HG03139 (cell line): ENCODE measurements at regions not wholly inside any gene's neighbourhood (a gene's known extent, or its start where the extent isn't known, plus 50 kb on each side); places are given as distances from the start of the nearest gene placed in this dataset.
A peak's percentile ranks its signal among the peaks of the same experiment; 100 is the strongest.

Experiments
- ATAC-seq: cut with Tn5 transposase; IDR thresholded peaks from one replicate; pipeline ENCODE4 v1.9.1; 2021; ENCODE audit not compliant: unreplicated experiment

DNA sequence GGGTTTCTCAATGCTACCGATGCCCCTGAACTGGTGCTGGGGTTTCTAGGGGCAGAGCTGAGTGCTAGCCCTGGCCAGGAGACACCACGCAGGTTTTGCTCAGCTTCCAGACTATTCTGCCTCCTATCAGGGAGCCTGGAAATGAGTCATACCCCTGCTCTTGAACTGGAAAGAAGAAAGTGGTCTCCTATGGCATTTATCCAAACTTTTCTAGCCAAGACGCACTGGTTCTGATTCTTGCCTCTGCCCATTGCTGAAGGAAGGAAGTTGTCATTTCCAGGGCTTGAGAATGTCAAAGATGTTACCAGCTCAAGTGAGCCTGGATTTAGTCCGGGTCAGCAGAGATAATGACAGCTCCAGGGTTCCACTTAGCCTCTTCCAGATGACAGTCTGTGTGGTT, 561.9 kb downstream of the CDK5RAP2 start:
- ATAC-seq, result no peak

DNA sequence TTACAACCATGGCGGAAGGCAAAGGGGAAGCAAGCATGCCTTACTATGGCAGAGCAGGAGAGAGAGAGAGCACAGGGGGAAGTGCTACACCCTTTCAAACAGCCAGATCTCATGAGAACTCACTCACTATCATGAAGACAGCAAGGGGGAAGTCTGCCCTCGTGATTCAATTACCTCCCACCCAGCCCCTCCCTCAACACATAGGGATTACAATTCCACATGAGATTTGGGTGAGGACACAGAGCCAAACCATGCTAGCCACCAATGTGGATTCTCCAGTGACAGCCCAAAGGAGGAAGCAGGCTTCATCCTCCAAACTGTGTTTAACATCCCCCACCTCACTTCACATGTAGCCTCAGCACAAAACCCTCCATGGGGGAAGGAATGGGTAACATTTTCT, 563.7 kb downstream of the CDK5RAP2 start:
- ATAC-seq, result no peak

DNA sequence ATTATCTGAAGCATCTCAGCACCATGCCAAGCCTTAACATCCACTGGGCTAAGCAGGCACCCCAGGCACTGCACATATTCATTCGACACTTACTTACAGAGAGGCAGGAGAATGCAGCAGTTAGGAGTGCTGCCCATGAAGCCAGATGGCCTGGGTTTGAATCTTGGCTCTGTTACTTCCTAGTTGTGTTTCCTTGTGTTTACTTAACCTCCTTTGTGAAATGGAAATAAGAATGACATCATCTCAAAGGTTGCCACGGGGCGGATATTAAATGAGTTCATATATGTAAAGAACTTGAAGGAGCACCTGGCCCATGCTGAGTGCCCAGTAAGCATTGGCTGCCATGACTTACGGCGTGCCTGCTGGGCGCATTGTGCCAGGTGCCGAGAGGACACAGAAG, 565.2 kb downstream of the CDK5RAP2 start:
- ATAC-seq, result no peak

DNA sequence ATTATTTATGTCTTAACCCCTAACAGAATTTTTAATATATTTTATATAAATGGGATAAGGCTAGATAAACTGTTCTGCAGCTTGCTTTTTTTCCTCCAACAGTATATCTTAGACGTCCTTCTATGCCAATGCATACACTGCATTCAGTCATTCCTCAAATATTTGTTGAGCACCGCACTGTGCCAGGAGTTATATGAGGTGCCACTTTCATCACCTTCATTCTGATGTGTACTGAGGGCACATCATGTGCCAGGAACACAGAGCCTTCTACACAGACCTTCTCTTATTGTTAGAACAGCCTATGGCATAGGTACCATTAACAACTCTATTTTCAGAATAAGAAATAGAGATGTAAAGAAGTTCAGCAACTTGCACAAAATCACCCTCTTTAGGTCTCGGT, 570.1 kb downstream of the CDK5RAP2 start:
- no peak for ATAC-seq

DNA sequence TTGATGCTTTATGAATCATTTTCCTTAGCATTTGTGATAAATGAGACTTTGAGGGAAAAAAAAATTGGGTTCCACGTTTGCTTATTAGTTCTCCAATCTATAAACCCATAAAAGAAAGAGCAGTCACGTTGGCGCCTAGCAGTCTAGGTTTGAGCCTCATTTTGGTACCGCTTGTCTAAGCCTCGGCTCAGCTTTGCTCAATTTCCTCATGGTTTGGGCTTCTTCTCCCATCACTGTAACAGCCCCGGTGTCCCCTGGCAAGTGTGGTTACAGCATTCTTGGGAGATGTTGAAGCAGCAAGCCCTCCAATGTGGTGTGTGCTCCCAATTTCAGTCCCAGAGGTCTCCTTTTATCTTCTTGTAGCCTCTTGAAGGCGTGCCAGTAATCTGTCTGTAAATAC, 578.4 kb downstream of the CDK5RAP2 start:
- ATAC-seq, result no peak

DNA sequence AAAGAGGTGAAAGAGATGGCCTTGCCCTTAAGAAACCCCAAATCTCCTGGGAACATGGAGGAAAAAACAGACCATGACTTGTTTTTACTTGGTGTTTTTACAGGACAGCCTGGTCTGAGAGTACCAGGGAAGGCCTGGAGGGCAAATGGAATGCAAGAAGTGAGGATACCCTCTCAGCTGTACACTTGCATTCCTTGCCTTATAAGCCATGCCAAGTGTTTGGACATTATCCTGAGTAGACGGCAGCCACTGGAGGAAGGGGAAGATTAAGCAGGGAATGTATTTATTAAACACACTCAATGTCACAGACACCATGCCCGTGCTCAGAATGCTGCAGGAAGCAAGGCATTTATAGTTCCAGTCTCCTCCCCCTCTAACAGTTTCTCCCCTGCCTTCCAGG, 581.4 kb downstream of the CDK5RAP2 start:
- ATAC-seq, result no peak

DNA sequence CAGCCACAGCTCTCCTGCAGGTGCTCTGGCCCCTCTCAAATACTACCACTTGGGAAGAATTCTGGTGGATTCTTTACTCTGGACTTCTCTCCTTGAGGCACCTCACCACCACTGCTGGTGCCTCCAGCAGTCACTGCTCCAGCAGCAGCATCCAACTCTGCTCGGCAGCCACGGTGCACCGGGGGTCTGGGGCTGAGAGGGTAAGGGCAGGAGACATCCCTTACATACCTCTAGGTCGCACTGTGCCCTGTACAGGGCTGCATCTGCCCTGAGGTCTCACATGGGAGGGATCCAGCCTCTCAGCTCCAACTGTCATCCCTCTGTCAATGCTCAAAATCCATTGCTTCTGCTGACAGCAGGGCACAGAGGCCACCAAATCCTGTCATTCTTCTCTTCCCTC, 588.2 kb downstream of the CDK5RAP2 start:
- no peak for ATAC-seq

DNA sequence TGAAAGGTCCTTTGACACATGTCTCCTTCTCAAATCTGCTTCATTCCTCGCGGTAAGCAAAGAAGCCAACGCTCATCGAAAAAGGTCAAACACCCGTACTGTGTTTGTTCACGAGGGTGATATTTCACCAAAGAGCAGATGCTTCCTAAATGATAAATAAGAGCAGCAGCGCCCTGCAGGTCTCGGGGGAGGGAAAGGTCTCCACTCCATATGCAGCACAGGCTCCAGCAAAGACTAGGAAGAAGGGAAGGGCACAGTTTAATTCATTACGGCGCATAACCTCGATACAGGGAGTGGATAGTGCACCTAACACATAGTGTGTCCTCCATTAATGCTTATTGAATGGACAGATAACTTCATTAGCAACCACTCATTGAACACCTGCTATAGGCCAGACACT, 593.3 kb downstream of the CDK5RAP2 start:
- ATAC-seq, result no peak

DNA sequence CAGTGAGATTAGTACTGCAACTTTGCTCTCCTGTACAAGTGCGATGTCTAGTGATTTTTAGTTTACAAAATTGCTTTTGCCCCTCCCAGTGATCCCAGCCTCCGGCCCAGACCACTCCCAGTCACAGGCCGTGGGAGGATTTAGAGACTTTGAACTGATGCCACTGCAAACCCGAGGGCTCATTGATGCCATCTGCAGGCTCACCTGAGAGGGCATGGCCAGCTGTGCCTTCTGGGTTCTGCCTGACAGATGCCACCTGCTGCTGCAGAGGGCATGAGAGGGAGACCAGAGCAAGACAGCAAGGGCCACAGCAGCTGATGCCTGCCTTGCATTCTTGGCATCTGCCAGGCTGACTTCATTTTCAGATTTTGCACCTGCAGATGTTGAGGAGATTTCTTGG, 593.8 kb downstream of the CDK5RAP2 start:
- no peak for ATAC-seq

DNA sequence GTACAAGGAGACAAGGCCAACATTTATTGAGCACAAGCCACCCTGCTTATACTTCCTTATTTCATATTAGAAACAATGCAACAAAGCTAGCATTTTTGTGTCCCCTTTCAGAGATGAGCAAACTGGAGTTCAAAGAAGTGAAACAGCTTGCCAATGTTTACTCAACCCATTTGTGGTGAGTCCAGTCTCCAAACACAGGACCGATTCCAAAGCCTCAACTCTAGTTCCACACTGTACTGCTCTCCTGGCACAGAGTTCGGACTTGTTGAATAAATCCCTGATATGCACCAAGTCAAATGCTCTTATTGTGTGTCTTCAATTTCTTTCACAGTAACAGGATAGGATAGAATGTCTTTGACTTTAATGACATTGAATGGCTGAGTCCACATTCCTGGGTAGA, 604.8 kb upstream of the BRINP1 start:
- ATAC-seq, result no peak

DNA sequence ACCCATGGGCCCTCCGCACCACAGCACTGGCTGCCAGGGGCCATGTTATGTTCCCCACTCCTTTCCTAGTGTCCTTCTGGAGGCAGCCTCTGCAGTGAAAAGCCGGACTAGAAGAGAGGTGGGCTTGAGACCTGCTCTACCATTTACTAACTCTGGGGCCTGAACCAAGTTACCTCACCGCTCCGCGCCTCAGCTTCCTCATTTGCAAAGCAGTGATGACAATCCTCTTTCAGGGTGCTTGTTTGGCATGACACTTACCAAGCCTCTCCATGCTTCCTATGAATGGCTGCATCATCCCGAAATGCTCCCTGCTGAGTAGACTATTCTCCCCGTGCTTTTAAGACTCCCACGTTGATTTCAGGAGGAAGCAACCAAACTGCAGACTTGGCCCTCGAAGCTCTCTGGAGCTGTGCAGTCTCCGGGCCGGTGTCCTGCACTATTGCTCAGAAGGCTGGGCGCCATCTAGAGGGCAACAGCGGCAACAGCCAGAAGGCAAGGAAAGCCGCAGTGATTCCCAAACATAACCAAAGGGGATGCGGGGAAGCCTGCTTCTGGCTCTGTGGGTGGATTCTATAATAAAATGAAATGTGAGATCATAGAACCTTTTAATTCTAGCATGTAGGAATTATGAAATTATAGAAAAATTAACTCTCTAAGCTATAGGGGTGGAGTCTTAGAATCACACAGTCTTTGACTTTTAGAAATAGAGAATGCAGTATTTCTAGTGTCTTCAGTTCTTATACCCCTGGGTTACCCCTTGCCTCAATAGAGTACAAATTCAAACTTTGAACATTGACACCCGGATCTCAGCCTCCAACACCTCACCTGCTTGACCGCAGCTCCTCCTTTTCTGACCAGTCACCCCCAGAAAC, 599.8 kb upstream of the BRINP1 start:
- peak; percentile 96 for ATAC-seq

DNA sequence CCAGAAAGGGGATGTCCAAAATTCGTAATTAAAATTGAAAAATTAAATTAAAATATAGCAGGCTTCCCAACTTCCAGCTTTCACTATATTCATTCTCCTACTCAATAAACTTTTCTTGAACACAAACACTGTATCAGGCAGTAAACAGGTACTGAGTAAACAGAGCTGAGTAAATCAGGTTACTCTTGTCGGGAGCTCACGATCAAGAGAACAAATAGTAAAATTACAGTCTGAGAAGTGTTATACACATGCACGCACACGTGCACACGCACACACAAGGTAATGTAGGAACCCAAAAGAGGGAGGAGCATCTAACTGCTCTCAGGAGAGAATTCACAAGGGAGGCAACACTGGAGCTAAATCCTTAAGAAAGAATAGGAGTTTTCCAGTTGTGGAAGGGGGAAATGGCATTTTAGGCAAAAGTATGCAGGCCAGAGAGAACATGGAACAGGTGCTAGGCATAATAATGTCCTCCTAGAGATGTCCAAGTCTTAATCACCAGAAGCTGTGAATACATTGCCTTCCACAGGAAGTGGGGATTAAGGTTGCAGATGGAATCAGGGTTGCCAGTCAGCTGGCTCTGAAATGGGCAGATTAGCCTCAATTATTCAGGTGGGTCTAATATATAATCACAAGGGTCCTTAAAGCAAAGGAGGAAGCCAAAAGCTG, 598.8 kb upstream of the BRINP1 start:
- ATAC-seq, result no peak

DNA sequence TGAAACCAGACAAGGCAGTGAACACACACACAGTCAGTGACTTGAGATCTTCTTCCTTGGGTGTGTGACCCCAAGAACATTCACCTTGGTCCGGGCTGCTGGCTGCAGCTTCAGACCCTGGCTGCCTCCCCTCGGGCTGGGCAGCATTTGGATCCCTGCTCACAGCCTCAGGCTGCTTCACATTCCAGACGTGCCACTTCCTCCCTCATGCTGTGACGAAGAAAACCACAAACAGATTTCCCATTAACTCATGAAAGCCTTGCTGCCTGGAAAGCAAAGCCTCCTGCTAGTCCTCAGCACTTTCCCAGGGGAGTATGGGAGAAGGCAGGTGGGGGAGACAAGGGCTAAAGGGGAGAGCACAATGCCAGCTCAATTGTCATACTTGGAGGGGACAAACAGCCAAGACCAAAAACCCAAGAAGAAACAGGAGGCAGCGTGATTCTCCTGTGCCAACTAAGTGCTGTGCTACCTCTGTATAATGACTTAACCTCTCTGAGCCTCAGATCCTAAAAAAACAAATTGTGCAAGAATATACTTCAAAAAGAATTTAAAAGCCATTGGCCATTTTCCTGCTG, 594.6 kb upstream of the BRINP1 start:
- no peak for ATAC-seq

DNA sequence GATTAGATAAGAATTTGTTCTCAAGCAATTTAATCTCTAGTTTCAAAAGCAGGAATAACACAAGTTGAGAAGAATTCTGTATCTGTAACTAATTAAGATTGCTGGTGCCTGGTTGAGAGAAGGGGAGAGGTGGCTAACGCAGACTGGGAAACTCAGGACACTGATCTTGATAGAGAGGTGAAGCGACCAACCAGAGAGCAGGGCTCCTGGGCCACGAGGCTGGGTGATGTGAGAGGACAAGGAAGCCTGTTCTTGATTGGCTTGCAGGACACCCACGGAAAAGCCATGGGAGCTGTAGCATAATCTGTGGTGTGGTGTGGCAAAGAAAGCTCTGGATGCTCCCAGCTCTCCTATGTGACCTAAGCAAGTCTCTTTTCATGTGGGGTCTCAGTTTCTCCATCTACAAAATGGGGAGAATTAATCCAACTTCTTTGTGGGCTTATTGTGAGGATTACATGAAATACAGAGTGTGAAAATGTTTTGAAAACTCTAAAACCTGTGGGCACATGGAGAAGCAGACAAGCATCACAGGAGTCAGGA, 594.1 kb upstream of the BRINP1 start:
- ATAC-seq, result no peak

DNA sequence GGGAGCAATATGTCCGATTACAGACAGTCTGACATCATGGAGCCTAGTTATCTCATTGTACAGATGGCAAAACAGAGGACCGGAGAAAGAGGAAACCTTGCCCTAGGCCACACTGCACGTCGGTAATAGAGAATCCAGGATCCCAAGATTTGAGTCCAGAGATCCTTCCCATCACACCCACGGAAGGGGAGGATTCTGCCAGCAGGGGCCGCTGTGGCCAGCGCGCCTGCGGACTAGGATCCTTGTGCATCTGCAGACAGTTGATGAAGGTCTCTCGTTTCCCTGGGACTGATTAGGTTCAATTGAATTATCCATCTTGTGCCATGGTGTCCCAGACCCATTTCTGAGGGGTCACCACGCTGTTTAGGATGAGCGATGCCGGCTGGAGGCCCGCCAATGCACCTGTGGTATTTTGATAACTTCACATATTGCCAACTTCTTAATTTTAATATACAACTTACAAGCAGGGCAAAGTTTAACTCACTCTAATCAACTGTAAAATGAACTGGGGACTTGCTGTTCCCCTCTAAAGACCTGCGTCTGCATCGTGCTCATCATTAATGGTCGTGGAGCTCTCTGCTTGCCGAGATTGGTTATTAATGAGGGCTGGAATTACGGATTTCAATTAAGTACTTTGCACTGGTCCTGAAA, 592.7 kb upstream of the BRINP1 start:
- no peak for ATAC-seq

DNA sequence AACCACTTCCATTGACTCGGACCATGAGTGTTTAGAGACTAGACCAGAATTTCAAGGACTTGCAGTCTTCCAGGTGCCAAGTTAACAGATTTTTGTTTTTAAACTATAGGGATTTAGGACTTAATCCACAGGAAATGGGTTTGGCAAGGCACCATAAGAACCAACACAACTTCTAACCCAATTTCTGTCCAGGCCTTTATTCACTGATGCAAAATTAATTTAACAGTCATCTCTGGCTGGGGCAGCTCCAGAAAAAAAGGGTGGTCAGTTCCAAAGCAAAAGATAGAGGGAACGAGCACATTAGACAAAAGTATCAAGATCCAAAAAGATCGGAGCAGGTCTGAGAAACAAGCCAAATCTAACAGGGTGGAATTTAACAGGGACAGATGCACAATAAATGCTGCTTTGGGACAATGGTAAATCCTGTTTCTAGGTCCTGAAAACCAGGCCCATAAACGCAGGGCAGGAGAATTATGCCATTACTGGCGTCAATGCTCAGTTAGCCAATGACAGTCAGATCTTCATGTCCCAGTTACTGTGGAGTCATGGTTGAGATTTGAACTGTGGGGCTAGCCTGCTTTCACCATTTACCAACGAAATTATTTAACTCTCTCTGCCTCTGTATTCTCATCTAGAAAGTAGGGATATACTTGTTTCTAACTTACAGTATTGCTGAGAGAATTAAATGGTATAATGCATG, 590.8 kb upstream of the BRINP1 start:
- ATAC-seq, result no peak

DNA sequence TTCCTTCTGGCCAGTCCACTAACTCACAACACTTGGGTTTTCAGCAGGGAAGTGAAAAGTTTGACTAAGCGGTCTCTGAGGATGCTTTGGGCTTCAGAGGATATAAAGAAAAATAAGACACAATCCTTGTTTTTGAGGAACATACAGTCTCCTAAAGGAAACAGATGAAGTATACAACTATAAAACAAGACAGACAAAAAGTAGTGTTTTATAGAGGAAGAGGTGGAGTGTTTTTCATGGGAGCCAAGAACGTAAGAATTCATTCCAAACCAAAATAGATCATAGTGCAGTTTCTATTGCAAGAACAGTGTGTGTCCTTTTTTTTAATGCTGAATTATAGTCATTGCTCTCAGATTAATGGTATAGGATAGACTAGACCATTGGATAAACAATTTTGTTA, 586.9 kb upstream of the BRINP1 start:
- ATAC-seq, result no peak

DNA sequence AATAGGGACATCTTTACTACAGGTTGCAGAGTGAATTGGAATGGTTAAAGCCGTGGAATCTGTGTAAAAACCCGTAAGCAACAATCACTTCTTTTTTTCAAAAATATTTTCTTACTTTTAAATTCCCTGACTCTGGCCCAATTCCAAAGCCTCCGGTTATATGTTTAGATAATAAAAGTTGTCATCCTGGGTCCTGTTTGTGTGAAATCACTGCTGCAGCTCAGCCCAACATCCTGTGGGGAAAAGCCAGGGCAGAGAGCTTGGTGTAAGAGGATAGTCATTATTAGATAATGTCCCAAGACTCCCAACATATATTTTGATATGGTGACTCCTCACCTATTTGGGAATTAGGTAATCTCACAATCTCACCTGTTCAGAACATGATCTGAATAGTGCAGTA, 586.0 kb upstream of the BRINP1 start:
- ATAC-seq, result no peak

DNA sequence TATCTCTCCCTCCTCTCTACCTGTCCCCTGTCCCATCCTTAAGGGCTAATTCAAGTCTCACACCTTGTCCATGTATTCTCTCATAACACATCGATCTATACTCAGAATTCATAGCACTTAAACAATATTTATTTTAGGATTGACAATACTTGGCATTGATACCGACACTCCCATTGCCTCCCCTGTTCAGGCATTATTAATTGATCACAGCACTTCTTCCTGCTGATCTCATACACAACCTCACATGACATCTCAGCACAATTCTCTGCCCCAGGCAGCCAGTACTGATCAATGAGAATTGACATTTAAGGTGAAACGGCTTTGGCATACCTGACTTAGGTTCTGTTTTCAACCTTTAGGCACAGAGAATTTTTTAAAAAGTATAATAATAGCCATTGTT, 582.4 kb upstream of the BRINP1 start:
- ATAC-seq, result no peak

DNA sequence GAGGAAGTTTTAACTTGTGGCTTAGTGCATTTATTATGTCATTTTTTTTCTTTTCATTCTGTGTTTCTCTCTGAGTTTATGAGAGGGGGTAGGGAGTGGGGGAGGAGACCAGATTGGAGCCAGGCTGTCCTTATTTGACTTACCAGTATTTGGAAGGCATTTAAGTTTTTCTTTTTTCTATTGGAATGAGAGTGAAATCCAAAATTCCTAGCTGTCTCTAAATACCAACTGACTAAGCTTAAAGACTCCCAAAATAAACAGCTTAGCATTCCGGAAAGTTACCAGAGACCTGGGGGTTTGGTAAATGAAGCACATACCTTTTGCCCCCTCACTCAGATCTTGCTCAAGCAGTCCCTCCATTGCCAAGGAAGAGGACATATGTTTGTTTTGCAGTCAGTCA, 581.9 kb upstream of the BRINP1 start:
- no peak for ATAC-seq

DNA sequence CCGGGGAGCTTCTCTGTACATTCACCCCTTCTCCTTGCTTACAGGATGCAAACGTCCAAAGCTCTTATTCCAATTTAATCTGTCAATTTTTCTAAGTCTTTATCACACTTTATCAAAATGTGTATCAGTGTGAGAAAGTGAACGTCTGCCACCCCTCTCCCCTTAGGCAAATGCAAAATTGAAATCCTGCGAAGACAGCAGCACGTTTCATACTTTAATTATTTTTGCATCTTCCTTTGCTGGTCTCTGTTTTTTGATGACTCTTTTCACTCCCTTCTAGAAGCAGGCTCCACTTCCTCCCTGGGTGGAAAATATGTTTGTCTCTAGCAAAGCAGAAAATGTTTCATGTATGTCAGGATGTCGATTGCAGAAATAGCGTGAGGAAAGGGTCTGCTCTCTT, 576.5 kb upstream of the BRINP1 start:
- no peak for ATAC-seq
